ENCODE measurements at regions not wholly inside any gene's neighbourhood (a gene's known extent, or its start where the extent isn't known, plus 50 kb on each side); places are given as distances from the start of the nearest gene placed in this dataset.

- H3K9me3 Mint-ChIP-seq (ENCODE audit: unreplicated experiment), result no peaks in the 10 kb centered on the region
- no peak overlapping the region for H3K4me3 Mint-ChIP-seq (ENCODE audit: unreplicated experiment)
- peaks cover 10% of the 10 kb centered on the region for H3K4me1 Mint-ChIP-seq (ENCODE audit: low read depth, unreplicated experiment)
- no peaks in the 10 kb centered on the region for H3K36me3 Mint-ChIP-seq (ENCODE audit: unreplicated experiment)
- no peak for TF ChIP-seq CTCF (IDR thresholded peaks at IDR 0.05; ENCODE audit: partially characterized antibody, unreplicated experiment)
- no peak overlapping the region for H3K27ac Mint-ChIP-seq (ENCODE audit: unreplicated experiment)
- no peak for DNase-seq
- H3K27me3 Mint-ChIP-seq (ENCODE audit: unreplicated experiment), result no peaks in the 10 kb centered on the region
Measured at GRCh38 chr21:16424331-16424751, 694.6 kb downstream of the USP25 start.

GRCh38 chr21:16425376-16425775 lies 695.6 kb downstream of the USP25 start:
- DNase-seq, result no peak
- TF ChIP-seq CTCF (IDR thresholded peaks at IDR 0.05; ENCODE audit: partially characterized antibody, unreplicated experiment), result no peak
- Mint-ChIP-seq H3K27ac (ENCODE audit: unreplicated experiment) (no peak overlapping the region), H3K9me3 (ENCODE audit: unreplicated experiment) (no peaks in the 10 kb centered on the region), H3K27me3 (ENCODE audit: unreplicated experiment) (no peaks in the 10 kb centered on the region), H3K4me3 (ENCODE audit: unreplicated experiment) (no peak overlapping the region), H3K36me3 (ENCODE audit: unreplicated experiment) (no peaks in the 10 kb centered on the region), H3K4me1 (ENCODE audit: low read depth, unreplicated experiment) (peaks cover 2% of the 10 kb centered on the region)

- Mint-ChIP-seq H3K27ac (ENCODE audit: unreplicated experiment) (no peak overlapping the region), H3K4me3 (ENCODE audit: unreplicated experiment) (no peak overlapping the region), H3K4me1 (ENCODE audit: low read depth, unreplicated experiment) (no peaks in the 10 kb centered on the region), H3K9me3 (ENCODE audit: unreplicated experiment) (no peaks in the 10 kb centered on the region), H3K36me3 (ENCODE audit: unreplicated experiment) (no peaks in the 10 kb centered on the region), H3K27me3 (ENCODE audit: unreplicated experiment) (no peaks in the 10 kb centered on the region)
- no peak for TF ChIP-seq CTCF (IDR thresholded peaks at IDR 0.05; ENCODE audit: partially characterized antibody, unreplicated experiment)
- DNase-seq, result no peak
Measured at GRCh38 chr21:16426936-16427335, 697.2 kb downstream of the USP25 start.

GRCh38 chr21:16427587-16428087 lies 697.9 kb downstream of the USP25 start:
- Mint-ChIP-seq H3K9me3 (ENCODE audit: unreplicated experiment) (no peaks in the 10 kb centered on the region), H3K27ac (ENCODE audit: unreplicated experiment) (no peak overlapping the region), H3K4me1 (ENCODE audit: low read depth, unreplicated experiment) (no peaks in the 10 kb centered on the region), H3K27me3 (ENCODE audit: unreplicated experiment) (no peaks in the 10 kb centered on the region), H3K4me3 (ENCODE audit: unreplicated experiment) (no peak overlapping the region), H3K36me3 (ENCODE audit: unreplicated experiment) (no peaks in the 10 kb centered on the region)
- no peak for TF ChIP-seq CTCF (IDR thresholded peaks at IDR 0.05; ENCODE audit: partially characterized antibody, unreplicated experiment)
- DNase-seq, result no peak

- H3K9me3 Mint-ChIP-seq (ENCODE audit: unreplicated experiment), result no peaks in the 10 kb centered on the region
- TF ChIP-seq CTCF (IDR thresholded peaks at IDR 0.05; ENCODE audit: partially characterized antibody, unreplicated experiment), result no peak
- H3K36me3 Mint-ChIP-seq (ENCODE audit: unreplicated experiment), result no peaks in the 10 kb centered on the region
- no peaks in the 10 kb centered on the region for H3K27me3 Mint-ChIP-seq (ENCODE audit: unreplicated experiment)
- H3K4me3 Mint-ChIP-seq (ENCODE audit: unreplicated experiment), result no peak overlapping the region
- no peaks in the 10 kb centered on the region for H3K4me1 Mint-ChIP-seq (ENCODE audit: low read depth, unreplicated experiment)
- H3K27ac Mint-ChIP-seq (ENCODE audit: unreplicated experiment), result no peak overlapping the region
- no peak for DNase-seq
Measured at GRCh38 chr21:16437586-16437985, 707.8 kb downstream of the USP25 start.

All from glutamatergic neuron (in vitro differentiated cells).